ENCODE measurements at regions not wholly inside any gene's neighbourhood (a gene's known extent, or its start where the extent isn't known, plus 50 kb on each side); places are given as distances from the start of the nearest gene placed in this dataset.

- DNase-seq, result no peak
These were observed 727.6 kb upstream of the TMEM132C start for GRCh38 chr12:127539226-127539858.

- no peak for DNase-seq
These were observed 724.6 kb upstream of the TMEM132C start for GRCh38 chr12:127542391-127542790.

DNA sequence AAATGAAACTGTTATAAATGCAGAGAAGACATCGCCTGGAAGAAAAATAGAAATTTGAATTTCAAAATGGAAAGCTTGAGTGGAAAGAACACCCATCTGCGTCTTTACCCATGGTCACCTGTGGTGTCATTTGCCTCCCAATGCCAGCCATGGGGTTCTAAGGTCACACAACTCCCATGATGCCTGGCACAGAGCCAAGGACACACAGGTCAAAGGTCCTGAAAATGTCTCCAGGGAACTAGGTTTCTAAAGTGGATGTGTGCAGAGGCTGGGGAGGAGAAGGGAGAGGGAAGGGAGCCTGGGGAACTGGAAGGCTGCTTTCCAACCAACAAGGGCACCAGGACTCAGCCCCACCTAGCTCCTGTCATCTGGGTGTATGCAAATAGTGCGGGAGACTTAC is 724.0 kb upstream of the TMEM132C start:
- no peak for DNase-seq

DNA sequence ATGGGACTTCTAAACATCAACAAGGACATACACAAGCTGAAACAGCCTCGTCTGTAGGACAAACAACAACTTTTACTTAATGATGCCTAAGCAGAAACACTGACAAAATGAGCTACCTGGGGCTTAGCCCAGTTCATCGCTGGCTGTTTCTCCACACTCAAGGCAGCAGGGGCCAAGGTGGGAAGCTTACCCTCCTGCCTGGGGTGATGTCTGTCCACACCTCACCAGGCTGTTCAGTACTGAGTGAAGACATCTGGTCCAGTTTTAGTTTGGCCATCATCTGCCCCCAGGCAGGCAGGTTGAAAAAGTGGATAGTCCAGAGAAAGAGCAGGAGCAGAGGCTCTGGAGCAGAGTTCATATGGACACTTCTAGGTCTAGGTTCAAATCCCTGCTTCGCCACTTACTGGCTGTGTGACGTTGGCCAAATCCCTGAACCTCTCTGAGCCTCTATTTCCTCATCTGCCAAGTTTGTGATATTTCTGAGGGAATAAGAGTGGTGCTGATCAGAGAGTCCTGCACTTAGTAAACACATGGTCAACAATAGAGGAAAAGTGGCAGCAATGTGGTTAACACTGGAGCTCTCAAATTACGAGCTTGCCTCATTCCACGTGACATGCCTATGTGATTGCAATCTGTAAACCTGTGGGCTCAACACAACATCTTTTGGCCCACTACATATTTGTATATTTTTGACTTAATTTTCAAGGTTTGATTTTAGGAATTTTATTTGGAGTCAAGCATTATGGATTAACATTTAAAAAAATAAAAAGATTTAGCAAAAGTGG is 720.1 kb upstream of the TMEM132C start:
- DNase-seq, result no peak

DNA sequence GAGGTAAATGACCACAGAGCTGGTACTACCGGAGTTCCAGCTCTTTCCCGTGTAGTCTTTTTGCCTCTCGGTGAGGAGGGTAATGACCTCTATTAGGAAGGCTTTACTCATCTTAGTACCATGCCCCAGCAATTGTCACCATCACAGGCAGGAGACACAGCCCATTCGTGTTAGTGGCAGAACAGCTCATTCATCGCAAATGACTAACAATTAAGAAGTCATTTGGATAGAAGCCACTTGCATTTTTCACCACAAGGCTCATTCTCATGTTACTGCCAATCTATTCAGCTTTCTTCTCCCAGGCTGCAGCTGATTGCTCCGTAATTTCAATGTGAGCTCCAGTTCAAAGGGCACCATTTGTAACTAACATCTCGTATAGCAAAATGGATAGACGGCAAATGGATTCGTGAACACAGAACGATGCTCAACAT is 718.8 kb upstream of the TMEM132C start:
- DNase-seq, result no peak

DNA sequence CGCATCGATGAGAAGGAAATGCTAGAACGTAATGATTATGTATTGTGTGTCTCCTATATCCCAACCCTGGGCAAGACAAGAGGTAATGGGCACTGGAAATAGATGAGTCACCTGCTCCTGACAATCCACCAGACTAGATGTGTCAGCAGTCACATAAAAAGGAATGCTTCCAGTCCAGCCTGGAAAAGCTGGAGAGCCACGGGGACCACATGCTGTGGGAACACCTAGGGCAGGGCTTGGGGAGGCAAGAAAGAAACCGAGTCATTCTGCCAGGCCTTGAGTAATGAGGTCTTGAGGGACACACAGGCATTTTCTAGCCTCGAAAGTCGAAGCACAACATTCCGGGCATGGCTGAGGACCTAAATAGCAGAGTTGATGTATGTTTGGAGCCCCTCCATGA is 716.7 kb upstream of the TMEM132C start:
- no peak for DNase-seq

DNA sequence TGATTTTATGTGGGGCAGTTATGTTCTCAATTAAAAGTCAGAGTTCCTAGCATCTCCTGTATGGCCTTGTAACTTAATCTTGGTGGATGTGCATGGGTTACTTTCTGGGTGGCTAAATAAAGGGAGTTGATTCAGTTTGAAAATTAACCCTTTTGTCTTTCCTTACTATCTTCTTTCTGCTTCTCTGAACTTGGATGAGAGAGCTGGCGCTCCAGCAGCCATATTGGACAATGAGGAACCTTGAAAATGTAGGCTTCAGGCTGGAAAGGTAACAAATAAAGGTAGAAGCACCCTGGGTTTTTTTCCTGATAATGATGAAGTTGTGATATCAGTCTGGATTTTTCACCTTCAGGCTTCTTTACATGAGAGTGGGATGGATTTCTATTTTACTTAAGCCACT is 714.1 kb upstream of the TMEM132C start:
- no peak for DNase-seq

GRCh38 chr12:127555071-127555470 is 711.9 kb upstream of the TMEM132C start:
- DNase-seq, result no peak

DNA sequence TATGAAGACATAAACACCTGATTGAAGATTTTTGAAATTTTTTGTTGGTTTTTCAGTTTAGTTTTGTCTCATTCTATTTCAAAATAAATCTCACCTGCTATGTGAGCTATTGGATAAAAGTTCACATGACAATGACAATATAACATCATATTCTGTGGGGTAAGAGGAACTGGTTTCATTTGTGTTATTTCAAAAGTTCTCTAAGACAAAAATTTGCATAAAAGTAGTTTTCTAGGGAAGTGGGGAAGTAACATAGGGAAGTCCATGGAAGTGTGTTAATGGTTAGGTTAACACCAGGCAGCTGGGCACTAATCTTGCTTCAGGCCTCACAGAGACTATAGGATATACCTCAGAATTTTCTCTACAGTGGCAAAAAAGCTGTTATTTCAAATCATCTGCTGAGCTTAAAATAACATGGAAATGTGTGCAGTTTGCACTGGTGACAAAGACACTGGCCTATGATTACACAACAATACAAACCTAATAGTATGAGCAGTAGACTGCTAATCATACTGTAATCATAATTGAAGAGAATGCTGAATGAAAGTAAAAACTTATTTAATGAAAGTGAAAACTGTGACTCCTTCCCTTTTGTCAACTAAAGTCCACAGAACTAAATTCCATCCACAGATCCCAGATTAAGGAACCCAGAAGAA is 710.6 kb upstream of the TMEM132C start:
- DNase-seq, result no peak

DNA sequence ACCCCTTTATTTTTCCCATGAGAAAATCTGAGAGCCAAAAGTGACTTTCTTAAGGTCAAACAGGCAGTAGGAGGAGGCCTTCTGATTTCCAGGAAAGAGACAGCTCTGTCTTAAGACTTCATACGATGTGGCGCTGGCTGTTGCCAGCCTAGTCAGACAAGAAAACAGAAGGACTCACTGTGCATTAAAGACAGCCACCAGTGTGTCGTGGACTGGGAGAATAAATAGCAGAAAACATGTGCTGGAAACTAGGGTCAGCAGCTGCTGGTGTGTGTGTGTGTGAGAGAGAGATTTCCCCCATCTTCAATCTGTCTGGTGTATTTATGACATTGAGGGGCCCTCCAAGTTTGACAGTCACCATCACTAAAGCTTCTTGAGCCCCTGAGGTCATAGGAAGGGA is 708.6 kb upstream of the TMEM132C start:
- DNase-seq, result no peak

GRCh38 chr12:127559349-127560040 is 707.5 kb upstream of the TMEM132C start:
- DNase-seq, result no peak

DNA sequence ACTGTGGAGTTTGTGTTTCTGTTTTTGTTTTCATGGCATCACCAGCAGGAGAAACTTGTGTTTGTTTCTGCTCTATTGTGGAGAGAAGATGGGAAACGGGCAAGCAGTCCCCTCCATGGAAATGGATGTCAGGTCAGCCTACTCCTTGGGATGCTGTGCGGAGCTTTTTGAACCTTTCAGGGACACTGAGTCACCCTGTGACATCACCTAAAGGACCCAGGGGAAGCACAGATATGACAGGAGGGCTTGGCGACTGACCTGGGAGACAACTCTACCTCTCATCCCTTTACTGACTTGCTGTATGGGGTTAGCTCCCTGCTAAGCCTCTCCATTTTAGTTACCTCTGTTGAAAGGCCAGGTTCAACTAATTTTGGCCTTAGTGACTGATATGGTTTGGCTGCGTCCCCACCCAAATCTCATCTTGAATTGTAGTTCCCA is 706.9 kb upstream of the TMEM132C start:
- DNase-seq, result no peak

GRCh38 chr12:127562816-127563215 is 704.2 kb upstream of the TMEM132C start:
- DNase-seq, result no peak

DNA sequence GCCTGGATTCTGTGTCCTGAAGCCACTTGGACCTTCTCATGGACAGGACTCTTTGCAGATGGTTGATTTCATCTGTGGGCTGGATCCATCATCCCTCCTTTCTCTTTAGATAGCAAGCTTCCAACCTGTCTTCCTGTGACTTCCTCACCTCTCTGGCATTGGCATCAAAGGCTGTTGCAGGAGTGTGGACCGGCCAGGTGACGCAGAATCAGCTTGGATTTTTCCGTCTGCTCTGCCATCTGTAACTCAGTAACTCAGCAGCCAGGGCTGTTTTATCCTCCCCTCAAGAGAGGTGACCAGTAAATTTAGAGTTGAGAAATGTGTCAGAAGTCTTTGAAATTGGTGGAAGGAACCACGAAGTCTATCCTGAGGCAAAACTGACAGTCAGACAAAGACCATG is 701.7 kb upstream of the TMEM132C start:
- DNase-seq, result no peak

- DNase-seq, result no peak
These were observed 699.4 kb upstream of the TMEM132C start for GRCh38 chr12:127567531-127567930.

GRCh38 chr12:127570387-127570786 is 696.6 kb upstream of the TMEM132C start:
- no peak for DNase-seq

DNA sequence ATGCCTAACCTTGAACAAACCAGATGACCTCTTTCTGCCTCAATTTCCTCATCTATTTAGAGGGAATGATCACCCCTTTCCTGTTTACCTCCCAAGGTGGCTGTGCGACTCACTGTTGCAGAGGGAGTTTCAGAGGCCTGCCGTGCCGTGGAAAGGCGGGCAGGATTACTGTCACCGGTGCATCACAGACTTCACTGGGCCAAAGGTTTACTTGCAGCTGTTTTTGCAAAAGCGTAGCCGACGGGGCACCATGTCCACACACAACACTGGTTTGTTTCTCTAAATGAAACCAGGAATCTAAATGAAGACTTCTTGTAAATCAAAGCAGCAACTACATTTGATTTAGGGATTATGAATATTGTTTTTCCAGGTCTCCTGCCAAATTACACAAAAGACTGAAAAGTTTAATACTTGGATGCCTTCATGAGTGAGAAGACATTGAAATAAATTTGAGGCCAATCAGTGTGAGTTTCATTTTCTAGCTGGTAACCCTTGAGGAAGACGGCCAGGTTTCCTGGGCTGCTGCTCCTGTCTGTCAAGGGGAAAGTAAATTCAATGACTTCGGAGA is 696.1 kb upstream of the TMEM132C start:
- DNase-seq, result no peak

DNA sequence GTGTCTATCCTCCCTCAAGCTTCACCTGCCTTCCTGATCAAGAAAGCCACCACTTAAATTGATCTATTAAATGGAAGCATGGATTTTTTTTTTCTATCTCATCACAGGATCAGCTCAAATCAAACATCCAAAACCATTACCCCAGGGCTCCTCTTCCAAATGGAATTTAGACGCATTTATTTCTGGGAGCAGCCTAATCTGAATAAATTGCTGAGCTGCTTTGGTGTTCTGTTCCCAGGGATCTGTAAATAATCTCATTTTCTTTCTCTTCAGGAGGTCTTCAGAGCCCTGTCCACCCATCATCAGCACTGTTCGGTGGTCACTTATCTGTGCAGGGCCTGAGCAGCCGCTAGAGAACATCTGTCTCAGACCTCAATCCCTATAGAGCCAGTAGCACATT is 695.4 kb upstream of the TMEM132C start:
- DNase-seq, result no peak

DNA sequence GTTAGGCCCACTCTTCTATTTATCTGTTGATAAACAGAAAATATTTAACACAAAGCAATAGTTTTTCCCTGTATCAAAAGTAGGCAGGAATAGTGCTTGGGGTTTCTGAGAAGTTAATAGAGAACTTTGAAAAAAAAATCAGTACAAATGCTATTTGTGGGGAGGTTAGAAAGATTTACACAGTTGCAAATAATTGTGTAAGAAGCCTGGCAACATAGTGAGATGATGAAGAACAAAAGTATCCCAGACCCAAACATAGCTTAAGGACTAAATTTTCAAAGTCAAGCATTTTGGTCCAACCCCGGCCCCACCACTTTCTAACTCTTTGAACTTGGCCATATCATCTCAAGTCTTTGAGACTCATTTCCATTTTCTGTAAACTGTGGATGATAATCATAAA is 687.5 kb upstream of the TMEM132C start:
- DNase-seq, result no peak

DNA sequence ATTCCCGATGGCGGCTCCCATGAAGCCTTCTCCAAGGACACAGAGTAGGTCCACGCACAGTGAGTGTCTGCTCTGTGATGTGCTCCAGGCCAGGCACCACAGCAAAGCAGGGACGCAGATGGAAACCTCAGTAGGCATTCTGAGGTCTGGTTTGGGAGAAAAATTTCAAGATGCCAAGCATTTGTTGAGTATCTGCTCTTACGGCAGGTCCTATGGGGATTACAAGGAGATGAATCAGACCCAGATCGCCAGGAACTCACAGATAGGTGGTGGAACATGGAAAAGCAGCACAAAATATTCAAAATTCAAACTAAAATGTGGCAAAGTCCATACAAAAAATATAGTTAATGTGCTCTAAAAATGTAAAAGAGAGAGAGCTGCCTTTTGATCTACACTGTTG is 684.9 kb upstream of the TMEM132C start:
- no peak for DNase-seq

DNA sequence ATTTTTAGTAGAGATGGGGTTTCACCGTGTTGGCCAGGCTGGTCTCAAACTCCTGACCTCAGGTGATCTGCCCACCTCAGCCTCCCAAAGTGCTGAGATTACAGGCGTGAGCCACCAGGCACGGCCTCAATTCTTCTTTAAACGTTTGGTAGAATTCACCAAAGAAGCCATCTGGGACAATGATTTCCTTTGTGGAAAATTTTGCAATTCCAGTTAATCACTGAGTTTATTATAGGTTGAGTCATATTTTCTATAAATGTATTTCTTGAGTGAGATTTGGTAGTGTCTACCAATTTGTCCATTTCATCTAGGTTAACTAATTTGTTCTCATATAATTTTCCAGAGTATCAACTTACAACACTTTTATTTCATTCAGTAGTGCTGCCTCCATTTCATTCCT is 683.9 kb upstream of the TMEM132C start:
- DNase-seq, result no peak

DNA sequence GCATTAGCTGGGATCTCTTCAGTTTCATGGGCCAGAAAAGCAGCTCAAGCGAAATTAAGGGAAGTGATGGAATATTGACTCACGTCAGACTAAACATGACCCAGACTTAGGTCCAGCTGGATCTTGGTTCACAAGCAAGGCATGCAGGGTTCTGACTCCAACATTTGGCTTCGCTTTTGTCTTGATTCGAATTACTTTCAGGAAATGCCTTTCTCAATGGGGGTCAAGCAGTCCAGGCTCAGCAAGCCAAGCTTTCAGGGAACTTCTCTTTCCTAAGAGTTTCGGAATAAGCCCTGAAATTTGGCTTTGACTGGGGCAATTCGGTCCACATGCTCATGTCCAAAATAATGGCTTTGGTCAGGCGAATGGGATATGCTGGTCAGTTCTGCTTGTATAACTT is 678.7 kb upstream of the TMEM132C start:
- DNase-seq, result no peak

GRCh38 chr12:127589541-127589940 is 677.4 kb upstream of the TMEM132C start:
- DNase-seq, result no peak
